ENCODE measurements at regions not wholly inside any gene's neighbourhood (a gene's known extent, or its start where the extent isn't known, plus 50 kb on each side); places are given as distances from the start of the nearest gene placed in this dataset.
"Not testable (repeated sequence)": the region's sequence is repeated elsewhere in the genome, so short reads cannot be mapped to it uniquely, and the experiment has no call there.

DNA sequence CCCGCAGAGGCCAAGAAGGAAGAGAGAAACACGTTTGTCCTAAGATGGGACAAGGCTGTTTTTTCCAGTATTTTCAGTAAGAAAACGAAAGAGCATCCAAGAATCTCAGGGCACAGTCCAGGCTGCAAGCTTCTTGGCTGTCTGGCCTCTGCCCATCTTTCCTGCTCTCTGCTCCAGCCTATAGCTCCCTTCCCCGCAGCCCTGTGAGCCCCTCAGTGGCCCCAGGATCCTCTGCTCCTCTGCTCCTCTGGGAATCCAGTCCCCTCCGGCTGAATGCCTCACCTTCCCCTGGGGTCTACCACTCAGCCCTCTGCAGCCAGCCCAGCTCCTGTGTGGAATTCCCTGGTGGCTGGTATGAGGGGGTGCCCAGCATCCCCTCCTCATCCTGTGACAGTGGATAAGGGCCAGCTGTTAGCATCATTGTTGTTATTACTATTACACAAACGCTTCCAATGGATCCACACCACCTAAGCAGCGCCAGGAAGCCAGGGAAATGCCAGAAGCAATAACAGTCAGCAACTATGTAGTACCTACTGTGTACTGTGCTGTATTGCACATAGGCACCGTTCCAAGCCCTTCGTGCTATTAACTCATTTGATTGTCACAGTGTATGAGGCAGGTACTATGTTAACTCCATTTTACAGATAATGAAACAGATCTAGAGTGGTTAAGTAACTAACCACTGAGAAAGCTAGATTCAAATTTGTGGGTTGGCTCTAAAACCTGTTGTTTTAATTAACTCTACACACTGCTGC, 60.3 kb upstream of the PTPN1 start:
- no peak overlapping the region for H3K27ac ChIP-seq (ENCODE audit: low read depth, low read length)

DNA sequence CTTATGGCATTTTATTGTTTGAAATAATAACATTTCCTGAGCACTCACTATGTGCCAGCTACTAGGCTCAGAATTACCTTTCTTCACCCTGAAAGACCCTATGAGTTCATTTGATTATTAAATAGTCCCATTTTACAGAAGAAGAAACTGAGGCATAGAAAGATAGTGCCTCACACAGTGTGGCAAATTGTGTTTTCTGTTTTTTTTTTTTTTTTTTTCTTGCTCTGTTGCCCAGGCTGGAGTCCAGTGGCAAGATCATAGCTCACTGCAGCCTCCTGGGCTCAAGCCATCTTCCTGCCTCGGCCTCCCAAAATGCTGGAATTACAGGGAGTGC, 59.7 kb upstream of the PTPN1 start:
- WGBS, 3 donors: 53 to 95% (median 66%) methylated on average over 1 of the region's 1 CpG
- no peak overlapping the region for H3K27ac ChIP-seq (ENCODE audit: low read depth, low read length)

More for the DNA sequence above, 60.3 kb upstream of the PTPN1 start:
- WGBS, 3 donors: 60 to 79% (median 65%) methylated on average over 9 of the region's 9 CpGs

DNA sequence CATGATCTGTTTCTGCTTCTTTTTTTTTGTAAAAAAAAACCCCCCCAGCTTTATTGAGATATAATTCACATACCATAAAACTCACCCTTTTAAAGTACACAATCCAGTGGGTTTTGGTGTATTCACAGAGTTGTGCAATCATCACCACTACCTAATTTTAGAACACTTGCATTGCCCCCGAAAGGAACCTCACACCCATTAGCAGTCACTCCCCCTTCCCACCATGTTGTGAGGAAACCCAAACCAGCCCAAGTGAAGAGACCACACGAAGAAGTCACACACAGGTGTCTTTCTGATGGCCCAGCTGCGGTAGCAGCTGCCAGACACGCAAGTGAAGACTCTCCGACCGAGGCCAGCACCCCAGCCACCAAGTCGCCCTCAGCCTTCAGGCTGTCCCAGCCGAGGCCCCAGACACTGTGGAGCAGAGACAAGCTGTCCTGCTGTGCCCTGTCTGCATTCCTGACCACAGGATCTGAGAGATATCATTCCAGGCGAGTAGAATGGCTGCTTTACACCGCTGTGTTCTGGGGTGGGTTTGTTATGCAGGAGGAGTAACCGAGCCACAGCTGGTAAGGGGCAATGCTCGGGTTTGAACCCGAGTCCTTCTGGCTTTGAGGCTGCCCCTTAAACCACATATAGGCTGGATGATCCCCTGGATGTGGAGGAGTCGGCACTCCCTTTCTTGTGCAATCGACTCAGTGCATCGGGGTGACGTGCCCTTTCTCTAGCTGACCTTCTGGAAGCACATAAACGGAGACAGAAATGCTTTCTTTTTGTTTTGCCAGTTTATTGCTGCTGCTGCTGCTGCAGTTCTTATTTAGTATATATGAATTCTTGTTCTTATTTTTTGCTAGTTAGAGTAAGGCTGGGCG, 59.1 kb upstream of the PTPN1 start:
- no peak overlapping the region for H3K27ac ChIP-seq (ENCODE audit: low read depth, low read length)
- 28 to 65% (median 36%) methylated on average over 19 of the region's 19 CpGs for WGBS, 3 donors

DNA sequence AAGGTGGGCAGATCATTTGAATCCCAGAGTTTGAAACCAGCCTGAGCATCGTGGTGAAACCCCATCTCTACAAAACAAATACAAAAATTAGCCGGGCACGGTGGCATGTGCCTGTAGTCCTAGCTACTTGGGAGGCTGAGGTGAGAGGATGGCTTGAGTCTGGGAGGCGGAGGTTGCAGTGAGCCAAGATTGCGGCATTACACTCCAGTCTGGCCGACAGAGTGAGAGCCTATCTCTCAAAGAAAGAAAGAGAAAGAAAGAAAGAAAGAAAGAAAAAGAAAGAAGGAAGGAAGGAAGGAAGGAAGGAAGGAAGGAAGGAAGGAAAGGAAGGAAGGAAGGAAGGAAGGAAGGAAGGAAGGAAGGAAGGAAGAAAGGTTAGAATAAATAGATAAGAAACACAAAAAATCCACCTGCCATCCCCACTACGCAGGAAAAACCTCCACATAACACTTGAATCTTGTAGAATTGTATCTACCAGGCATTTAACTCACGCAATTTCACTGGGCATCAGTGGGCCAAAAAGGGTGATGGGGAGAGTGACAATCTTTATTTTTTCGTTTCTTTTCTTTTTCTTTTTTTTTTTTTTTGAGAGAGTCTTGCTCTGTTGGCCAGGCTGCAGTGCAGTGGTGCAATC, 58.3 kb upstream of the PTPN1 start:
- not testable (repeated sequence) for H3K27ac ChIP-seq (ENCODE audit: low read depth, low read length)
- 71 to 83% (median 74%) methylated on average over 9 of the region's 9 CpGs for WGBS, 3 donors

GRCh38 chr20:50453533-50454244, 56.5 kb upstream of the PTPN1 start:
- H3K27ac ChIP-seq (ENCODE audit: low read depth, low read length): no peak overlapping the region
- 70 to 82% (median 78%) methylated on average over 6 of the region's 6 CpGs for WGBS, 3 donors

DNA sequence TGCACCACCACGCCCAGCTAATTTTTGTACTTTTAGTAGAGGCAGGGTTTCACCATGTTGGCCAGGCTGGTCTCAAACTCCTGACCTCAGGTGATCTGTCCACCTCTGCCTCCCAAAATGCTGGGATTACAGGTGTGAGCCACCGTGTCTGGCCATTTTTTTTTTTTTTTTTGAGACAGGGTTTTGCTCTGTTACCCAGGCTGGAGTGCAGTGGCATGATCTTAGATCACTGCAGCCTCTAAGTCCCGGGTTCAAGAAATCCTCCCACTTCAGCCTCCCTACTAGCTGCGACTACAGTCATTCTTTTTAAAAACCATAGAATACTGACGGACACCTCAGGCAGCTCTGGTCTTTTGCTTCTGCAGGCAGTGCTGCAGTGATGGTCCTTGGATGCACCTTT, 54.9 kb upstream of the PTPN1 start:
- 80 to 92% (median 90%) methylated on average over 4 to 5 of the region's 5 CpGs for WGBS, 3 donors
- not testable (repeated sequence) for H3K27ac ChIP-seq (ENCODE audit: low read depth, low read length)

- 30 to 52% (median 45%) methylated on average over 19 of the region's 19 CpGs for WGBS, 3 donors
Measured at GRCh38 chr20:50455656-50456451, 54.3 kb upstream of the PTPN1 start.

GRCh38 chr20:50456452-50457324, 53.5 kb upstream of the PTPN1 start:
- WGBS, 3 donors: 86 to 91% (median 87%) methylated on average over 8 of the region's 8 CpGs
- no peak overlapping the region for H3K27ac ChIP-seq (ENCODE audit: low read depth, low read length)

More at GRCh38 chr20:50455656-50456451, 54.3 kb upstream of the PTPN1 start:
- no peak overlapping the region for H3K27ac ChIP-seq (ENCODE audit: low read depth, low read length)

DNA sequence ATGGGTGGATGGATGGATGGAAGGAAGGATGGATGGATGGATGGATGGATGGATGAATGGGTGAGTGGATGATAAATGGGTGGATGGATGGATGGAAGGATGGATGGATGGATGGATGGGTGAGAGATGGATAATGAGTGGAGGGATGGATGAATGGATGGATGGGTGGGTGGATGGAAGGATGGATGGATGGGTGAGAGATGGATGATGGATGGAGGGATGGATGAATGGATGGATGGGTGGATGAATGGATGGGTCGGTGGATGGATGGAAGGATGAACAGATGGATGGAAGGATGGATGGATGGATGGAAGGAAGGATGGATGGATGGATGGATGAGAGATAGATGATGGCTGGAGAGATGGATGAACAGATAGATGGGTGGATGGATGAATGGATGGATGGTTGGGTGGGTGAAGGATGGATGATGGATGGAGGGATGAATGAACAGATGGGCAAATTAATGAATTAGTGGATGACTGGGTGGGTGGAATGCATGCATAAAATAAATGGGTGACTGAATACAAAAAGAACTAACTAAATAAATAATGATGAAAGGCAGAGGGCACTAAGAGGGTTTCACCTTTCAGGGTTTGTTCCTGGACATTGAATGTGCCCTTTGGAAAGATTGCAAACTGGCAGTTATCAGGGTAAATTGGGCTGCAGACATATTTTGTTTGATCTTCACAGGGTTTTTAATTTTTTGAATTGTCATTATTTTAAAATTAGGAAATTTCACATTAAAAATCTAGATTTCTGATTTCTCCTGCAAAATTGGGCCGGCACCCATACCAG, 50.9 kb upstream of the PTPN1 start:
- no peak overlapping the region for H3K27ac ChIP-seq (ENCODE audit: low read depth, low read length)
- 89 to 94% (median 91%) methylated on average over 2 of the region's 2 CpGs for WGBS, 3 donors

- H3K27ac ChIP-seq (ENCODE audit: low read depth, low read length): no peak overlapping the region
- WGBS, 3 donors: 55 to 74% (median 69%) methylated on average over 9 of the region's 9 CpGs
Measured at GRCh38 chr20:50460115-50460607, 50.0 kb upstream of the PTPN1 start.

Measured in adipose tissue (tissue), 3 donors.